ENCODE measurements at regions not wholly inside any gene's neighbourhood (a gene's known extent, or its start where the extent isn't known, plus 50 kb on each side); places are given as distances from the start of the nearest gene placed in this dataset.
"Not testable (repeated sequence)": the region's sequence is repeated elsewhere in the genome, so short reads cannot be mapped to it uniquely, and the experiment has no call there.

DNA sequence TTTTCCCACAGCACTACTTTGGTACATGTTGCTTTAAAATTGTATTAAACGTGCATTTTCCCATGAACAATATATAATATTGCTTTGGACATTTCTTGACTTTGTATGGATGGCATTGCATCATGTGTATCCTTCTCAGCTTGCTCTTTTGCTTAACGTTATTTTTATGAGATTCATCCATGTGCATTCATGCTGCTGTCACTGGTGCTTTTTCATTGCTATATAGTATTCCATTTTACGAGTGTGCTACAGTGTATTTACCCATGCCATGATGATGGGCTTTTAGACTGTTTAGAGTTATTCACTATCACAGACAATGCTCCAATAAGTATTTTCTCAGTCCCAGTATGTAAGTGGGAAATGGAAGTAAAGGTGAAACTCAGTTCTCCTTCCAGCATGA, 195.2 kb upstream of the COX10 start:
- no peak for DNase-seq

DNA sequence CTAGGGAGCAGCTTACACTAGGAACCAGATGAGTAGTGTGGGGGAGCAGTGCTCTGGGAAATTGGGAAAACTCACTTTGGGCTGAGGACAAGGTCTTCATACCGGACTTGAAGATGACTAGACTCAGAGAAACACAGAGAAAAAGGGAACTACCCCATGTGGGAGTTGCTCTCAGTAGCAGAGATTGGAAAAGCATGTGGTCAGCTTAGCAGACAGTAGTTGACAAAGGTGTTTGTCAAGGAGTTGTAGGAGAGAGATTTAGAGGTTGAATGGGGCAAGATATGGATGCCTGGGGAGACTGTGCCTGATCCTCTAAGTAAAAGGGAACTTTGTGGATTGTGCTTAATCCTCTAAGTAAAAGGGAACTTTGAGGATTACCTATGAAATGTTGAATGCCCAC, 194.5 kb upstream of the COX10 start:
- DNase-seq = no peak

DNA sequence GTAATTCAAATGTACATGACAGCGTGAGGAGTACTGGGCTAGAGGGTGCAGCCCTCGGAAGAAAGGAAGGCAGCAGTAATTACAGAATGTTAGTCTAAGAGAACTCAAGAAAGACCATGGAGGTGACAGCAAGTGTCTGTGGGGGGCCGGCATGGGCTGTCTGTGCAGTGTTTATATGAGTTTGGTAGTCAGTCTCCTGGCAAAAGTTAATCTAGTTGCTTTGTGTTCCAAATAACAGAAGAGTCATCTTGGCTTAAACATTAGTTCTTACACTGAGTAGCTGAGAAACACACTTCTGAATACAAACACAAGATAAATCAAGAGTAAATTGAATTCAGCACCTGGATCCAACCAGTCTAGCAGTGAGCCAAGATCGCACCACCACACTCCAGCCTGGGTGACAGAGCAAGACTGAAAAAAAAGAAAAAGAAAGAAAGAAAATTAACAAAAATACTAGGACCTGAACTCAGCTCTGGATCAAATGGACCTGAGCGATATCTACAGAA, 189.3 kb upstream of the COX10 start:
- no peak for DNase-seq

DNA sequence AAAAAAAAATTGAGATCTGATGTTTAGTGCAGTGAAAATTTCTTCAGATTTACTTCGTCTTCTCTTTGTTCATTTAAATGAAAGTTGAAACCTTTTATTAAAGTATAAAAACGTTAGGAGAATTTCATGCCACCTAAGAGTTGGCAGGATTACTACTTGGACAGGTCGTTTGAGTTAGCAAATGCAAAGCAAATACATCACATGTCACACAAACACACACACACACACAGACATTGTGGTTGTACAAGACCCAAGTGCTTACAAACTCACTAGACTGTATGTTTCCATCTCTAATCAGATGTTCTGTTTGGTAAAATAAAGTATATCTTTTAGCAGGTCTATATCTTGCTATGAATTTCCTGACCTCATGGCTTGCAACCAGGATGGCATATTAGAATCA, 185.6 kb upstream of the COX10 start:
- no peak for DNase-seq

DNA sequence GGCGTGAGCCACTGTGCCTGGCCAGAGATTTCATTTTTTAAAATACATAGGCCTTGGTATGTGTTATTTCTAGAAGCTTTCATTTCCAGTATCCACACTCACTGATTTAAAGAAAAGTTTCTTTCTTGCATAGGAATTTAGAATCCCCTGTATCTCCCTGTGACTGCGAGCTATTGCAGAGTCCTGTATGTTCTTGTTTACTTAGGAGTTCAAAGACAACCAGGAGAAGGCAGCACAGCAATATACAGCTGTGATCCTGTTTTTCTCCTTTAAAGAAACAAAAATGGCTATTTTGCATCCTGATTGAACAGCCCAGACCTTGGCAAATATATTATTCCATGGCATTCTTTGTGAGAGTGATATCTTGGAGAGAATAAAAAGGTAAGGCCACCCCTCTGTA, 185.0 kb upstream of the COX10 start:
- no peak for DNase-seq

DNA sequence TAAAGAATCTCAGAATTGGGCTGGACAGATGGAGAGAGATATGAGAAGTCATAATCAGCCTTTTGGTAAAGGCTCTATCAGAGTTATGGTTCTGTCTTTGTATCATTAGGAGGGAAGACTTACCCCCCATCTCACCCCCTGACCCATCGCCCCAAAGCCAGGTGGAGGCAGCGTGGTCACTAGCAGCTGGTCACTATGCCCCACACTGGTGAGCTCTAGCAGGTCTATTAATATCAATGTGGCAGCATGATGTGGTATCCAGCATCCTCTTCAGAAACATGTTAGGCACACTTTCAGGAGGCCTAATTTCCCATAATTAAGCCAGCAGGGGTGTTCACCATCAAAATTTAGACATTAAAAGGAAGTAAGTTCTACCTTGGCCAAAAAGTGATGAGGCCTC, 183.8 kb upstream of the COX10 start:
- no peak for DNase-seq

GRCh38 chr17:13885953-13886889, 183.1 kb upstream of the COX10 start:
- peak; percentile 52 for DNase-seq

- no peak for DNase-seq
These were observed 181.2 kb upstream of the COX10 start for GRCh38 chr17:13888056-13888609.

- not testable (repeated sequence) for DNase-seq
These were observed 160.3 kb upstream of the COX10 start for GRCh38 chr17:13908971-13909370.

DNA sequence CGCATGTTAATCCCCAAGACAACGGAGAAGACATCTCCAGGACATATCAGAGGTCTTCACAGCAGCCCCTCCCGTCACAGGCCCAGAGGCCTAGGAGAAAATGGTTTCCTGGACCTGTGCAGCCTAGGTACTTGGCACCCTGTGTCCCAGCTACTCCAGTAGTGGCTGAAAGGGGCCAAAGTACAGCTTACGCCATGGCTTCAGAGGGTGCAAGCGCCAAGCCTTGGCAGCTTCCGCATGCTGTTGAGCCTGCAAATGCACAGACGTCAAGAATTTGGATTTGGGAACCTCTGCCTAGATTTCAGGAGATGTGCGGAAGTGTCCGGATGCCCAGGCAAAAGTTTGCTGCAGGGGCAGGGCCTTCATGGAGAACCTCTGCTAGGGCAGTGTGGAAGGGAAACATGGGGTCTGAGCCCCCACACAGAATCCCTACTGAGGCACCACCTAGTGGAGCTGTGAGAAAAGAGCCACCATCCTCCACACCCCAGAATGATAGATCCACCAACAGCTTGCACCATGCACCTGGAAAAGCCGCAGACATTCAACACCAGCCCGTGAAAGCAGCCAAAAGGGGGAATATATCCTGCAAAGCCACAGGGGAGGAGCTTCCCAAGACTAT, 159.3 kb upstream of the COX10 start:
- no peak for DNase-seq

GRCh38 chr17:13917634-13918033, 151.7 kb upstream of the COX10 start:
- no peak for DNase-seq

DNA sequence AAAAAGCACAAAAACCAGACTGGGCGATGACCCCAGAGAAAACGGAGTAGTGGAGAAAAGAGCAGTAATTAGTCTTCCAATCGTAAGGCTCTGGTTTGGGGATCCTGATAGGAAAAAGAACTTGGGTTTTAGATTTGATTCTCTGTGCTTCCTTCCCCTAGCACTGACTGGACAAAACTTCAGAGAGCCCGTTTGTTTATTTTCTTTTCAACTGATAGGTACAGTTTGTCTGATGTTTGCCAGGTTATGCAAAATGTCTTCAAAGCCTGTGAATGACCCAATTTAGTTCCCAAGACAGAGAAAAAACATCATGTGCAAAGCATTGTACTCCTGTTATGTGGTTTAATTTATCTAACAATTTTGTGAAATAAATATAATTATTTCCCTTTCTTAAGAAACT, 151.1 kb upstream of the COX10 start:
- DNase-seq = no peak

GRCh38 chr17:13919818-13920217, 149.5 kb upstream of the COX10 start:
- no peak for DNase-seq

GRCh38 chr17:13920413-13920812, 148.9 kb upstream of the COX10 start:
- no peak for DNase-seq

DNA sequence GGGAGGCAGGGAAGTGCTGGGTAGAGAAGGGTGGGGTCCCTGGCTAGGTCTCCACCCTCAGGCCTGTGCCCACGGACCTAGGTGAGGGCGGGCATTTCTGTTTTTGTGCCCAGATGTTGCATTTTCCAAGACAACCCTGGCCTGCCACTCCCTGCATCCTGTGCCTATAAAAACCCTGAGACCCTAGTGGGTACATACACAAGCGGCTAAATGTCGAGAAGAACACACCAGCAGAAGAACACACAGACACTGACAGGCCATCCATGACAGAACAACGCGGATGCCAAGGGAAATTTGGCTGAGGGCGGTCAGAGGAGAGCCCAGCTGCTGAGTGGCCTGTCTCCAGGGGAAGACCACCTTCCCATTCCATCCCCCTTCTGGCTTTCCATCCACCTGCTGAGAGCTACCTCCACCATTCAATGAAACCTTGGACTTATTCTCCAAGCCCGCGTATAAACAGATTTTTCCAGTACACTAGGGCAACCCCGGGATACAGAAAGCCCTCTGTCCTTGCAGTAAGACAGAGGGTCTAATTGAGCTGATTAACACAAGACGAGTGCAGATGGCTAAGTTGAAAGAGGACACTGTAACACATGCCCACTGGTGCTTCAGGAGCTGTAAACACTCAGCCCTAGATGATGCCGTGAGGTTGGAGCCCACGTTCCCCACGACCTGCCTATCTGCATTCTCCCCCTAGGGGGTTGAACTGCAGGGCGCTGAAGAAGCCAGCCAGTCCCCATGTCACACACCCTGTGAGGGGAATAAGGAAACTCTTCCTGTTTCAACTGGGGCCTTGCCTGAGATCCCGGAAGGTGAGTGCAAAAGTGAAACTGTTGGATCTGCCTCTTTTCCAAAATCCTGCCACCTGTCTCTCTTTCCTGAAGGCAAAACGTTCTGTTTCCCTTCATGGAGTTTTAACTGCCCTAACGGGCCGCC, 147.2 kb upstream of the COX10 start:
- DNase-seq = peak; percentile 86

- no peak for DNase-seq
These were observed 146.4 kb upstream of the COX10 start for GRCh38 chr17:13922885-13923284.

- DNase-seq = no peak
These were observed 143.7 kb upstream of the COX10 start for GRCh38 chr17:13925579-13925978.

DNA sequence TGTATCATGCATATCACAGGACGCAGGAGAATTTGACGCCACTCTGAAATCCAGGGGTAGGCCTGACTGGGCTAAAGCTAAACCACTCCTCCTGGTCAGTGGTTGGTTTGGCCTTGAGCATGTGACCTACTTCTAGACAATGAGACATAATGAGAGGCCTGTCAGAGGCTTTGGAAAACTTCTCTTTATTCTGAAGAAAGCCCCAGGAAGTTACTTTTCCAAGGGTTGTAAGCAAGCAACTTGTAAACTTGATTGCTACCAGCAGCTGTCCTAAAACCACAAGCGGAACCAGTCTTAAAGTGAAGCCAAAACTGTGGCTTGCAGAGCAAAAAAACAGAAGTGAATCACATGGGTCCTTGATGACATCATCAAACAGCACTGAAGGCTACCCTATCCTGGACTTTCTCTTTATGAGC, 138.2 kb upstream of the COX10 start:
- no peak for DNase-seq

GRCh38 chr17:13931800-13932460, 137.4 kb upstream of the COX10 start:
- peak; percentile 60 for DNase-seq

DNA sequence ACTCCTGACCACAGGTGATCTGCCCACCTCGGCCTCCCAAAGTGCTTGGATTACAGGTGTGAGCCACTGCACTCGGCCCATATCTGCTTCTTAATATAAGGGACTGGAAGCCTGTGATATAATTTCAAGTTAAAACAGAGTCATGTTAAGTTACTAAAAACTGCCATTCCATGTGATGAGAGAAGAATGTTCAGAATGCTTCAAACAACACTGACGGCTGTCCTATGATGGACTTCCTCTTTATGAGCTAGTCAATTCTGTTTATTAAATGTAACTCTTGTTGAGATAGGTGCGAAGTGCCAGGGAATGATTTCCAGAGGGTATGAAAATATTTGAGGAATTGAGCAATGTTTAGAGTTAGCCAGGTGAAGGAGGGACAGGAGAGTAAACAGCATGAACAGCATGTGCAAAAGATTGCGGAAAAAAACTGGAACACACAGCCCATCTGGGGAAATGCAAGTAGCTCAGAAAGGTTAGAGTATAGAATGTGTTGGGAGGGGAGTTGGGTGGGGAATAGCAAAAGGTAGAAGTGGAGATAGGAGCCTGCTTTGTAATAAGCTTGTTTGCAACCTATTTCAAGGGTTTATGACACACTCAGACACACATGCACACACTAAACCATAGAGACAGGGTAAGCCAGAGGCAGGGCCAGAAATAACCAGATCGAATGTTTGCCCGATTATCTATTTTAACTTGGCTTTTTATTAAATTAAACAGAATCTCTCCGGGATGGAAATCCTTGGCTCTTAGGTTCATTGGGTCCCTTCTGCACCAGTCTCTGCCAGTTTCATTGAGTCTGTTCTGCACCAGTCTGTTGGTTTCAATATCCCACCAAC, 135.6 kb upstream of the COX10 start:
- DNase-seq = no peak

GRCh38 chr17:13939222-13939621, 130.1 kb upstream of the COX10 start:
- no peak for DNase-seq
